HCT116 (cell line): ENCODE measurements at regions not wholly inside any gene's neighbourhood (a gene's known extent, or its start where the extent isn't known, plus 50 kb on each side); places are given as distances from the start of the nearest gene placed in this dataset.
"Not testable (repeated sequence)": the region's sequence is repeated elsewhere in the genome, so short reads cannot be mapped to it uniquely, and the experiment has no call there.

Source experiments
- ATAC-seq: fragments of 200-7000 bp; cut with Tn5 transposase; 2 replicates; pipeline ENCODE4 v1.9.1; 2020; ENCODE audit warnings: mild to moderate bottlenecking, moderate library complexity
- BruUV-seq: library from RNA; stranded (reverse); fragments of 400-500 nt; replicated peaks from 2 replicates; lab custom pipeline; 2021; lab: Mats Ljungman, UMichigan
- CTCF ChIA-PET: fragments of 300-600 bp; sonication (Branson Sonifier 250); formaldehyde crosslinking; loops from one replicate; lab custom pipeline; 2021; ENCODE audit warnings: antibody characterized with exemption; lab: Charles Lee
- POLR2A ChIA-PET: fragments of 300-600, 350-600 bp; sonication (Branson Sonifier 250); formaldehyde crosslinking; loops from one replicate; lab custom pipeline; 2021; ENCODE audit warnings: antibody characterized with exemption; lab: Charles Lee
- RAD21 ChIA-PET, 2 experiments: fragments of 300-600 bp; sonication (Branson Sonifier 250); formaldehyde crosslinking; loops; one replicate each; lab custom pipeline; 2023; ENCODE audit warnings: low total read pairs in 2 of 2; ENCODE audit not compliant: uncharacterized antibody in 2 of 2, unreplicated experiment in 2 of 2, low non-redundant PET in 1 of 2; lab: Charles Lee
- DNase-seq: peaks from one replicate; pipeline ENCODE4 v3.0.0-alpha.2; 2010; ENCODE audit warnings: low read depth, low spot score
- H2AFZ ChIP-seq: fragments of 200-600 bp; shearing (Covaris generic), sonication (generic); 2 replicates; pipeline ENCODE4 v1.6.1; 2017; ENCODE audit warnings: low read depth, mixed run types, mixed read lengths, antibody characterized with exemption, low read length; ENCODE audit not compliant: poor library complexity, severe bottlenecking
- H3K27ac ChIP-seq: 2 replicates; pipeline ENCODE4 v1.5.1; 2012; ENCODE audit warnings: low read depth, low read length
- H3K27me3 ChIP-seq: fragments of 200-600 bp; sonication (generic); 2 replicates; pipeline ENCODE4 v1.6.1; 2016; ENCODE audit warnings: mixed run types, low read length, mixed read lengths; ENCODE audit not compliant: insufficient read depth
- H3K36me3 ChIP-seq, 2 experiments: fragments of 200-500 bp in 1 of 2; fragments of 200-600 bp in 1 of 2; sonication (Bioruptor generic) in 1 of 2; sonication (generic) in 1 of 2; 2 replicates each; pipeline versions ENCODE4 v1.5.1 to v1.6.1; 2014 to 2016; ENCODE audit warnings: low read length in 2 of 2, inconsistent platforms in 1 of 2, mixed read lengths in 1 of 2, mixed run types in 1 of 2; ENCODE audit not compliant: insufficient read depth in 2 of 2, control insufficient read depth in 1 of 2
- H3K4me1 ChIP-seq, 2 experiments: fragments of 200-600 bp in 1 of 2; sonication (generic) in 1 of 2; 2 replicates each; pipeline versions ENCODE4 v1.5.1 to v1.6.1; 2012 to 2017; ENCODE audit warnings: low read length in 2 of 2, inconsistent platforms in 1 of 2, mild to moderate bottlenecking in 1 of 2, mixed read lengths in 1 of 2, mixed run types in 1 of 2, moderate library complexity in 1 of 2; ENCODE audit not compliant: insufficient read depth in 2 of 2, control insufficient read depth in 1 of 2
- H3K4me2 ChIP-seq: fragments of 200-600 bp; sonication (generic); 2 replicates; pipeline ENCODE4 v1.6.1; 2017; ENCODE audit warnings: mixed run types, low read length, mixed read lengths
- H3K4me3 ChIP-seq, 2 experiments: fragments of 200-600 bp in 1 of 2; sonication (generic) in 1 of 2; replicated peaks in 1 of 2; 2 replicates each; pipeline ENCODE4 v1.5.1; 2011 to 2016; ENCODE audit warnings: low read length in 2 of 2, control low read depth in 1 of 2, low read depth in 1 of 2, mild to moderate bottlenecking in 1 of 2, mixed read lengths in 1 of 2, mixed run types in 1 of 2
- H3K79me2 ChIP-seq: fragments of 200-600 bp; sonication (generic); 2 replicates; pipeline ENCODE4 v1.6.1; 2017; ENCODE audit warnings: mild to moderate bottlenecking, mixed run types, low read length, moderate library complexity, mixed read lengths; ENCODE audit not compliant: insufficient read depth
- H3K9ac ChIP-seq: fragments of 200-600 bp; sonication (generic); 2 replicates; pipeline ENCODE4 v1.6.1; 2016; ENCODE audit warnings: low read length, mixed read lengths
- H3K9me2 ChIP-seq: fragments of 200-600 bp; sonication (generic), shearing (Covaris generic); 2 replicates; pipeline ENCODE4 v1.6.1; 2017; ENCODE audit warnings: mixed run types, mild to moderate bottlenecking, moderate library complexity; ENCODE audit not compliant: insufficient read depth
- H3K9me3 ChIP-seq, 2 experiments: fragments of 200-500 bp in 1 of 2; fragments of 200-600 bp in 1 of 2; sonication (Bioruptor generic) in 1 of 2; sonication (generic) in 1 of 2; 2 replicates each; pipeline ENCODE4 v1.6.1; 2014 to 2017; ENCODE audit warnings: low read length in 2 of 2, mixed read lengths in 2 of 2, inconsistent platforms in 1 of 2, low read depth in 1 of 2, mild to moderate bottlenecking in 1 of 2, mixed run types in 1 of 2, moderate library complexity in 1 of 2; ENCODE audit not compliant: control insufficient read depth in 1 of 2, insufficient read depth in 1 of 2
- H4K20me1 ChIP-seq: fragments of 200-600 bp; sonication (generic), shearing (Covaris generic); 2 replicates; pipeline ENCODE4 v1.6.1; 2017; ENCODE audit warnings: mixed run types, mild to moderate bottlenecking, moderate library complexity; ENCODE audit not compliant: insufficient read depth
- ATF3 ChIP-seq: IDR thresholded peaks from 2 replicates; pipeline ENCODE4 v1.6.1; 2012
- CBX3 ChIP-seq: IDR thresholded peaks from 2 replicates; pipeline ENCODE4 v1.6.1; 2012; ENCODE audit warnings: low read depth
- POLR2A ChIP-seq: IDR thresholded peaks from 2 replicates; pipeline ENCODE4 v1.7.0; 2011; ENCODE audit warnings: borderline replicate concordance; ENCODE audit not compliant: insufficient read depth, insufficient read length; ENCODE audit errors: extremely low read depth
- POLR2AphosphoS5 ChIP-seq: IDR thresholded peaks from 2 replicates; pipeline ENCODE4 v1.6.1; 2011; ENCODE audit warnings: mild to moderate bottlenecking, low read depth, low read length, moderate library complexity
- RAD21 ChIP-seq: IDR thresholded peaks from 2 replicates; pipeline ENCODE4 v1.6.1; 2012; ENCODE audit warnings: low read depth, mild to moderate bottlenecking
- REST ChIP-seq: IDR thresholded peaks from 2 replicates; pipeline ENCODE4 v1.6.1; 2012; ENCODE audit warnings: low read depth
- SRF ChIP-seq: IDR thresholded peaks from 2 replicates; pipeline ENCODE4 v1.6.1; 2012; ENCODE audit warnings: low read depth
- TCF7L2 ChIP-seq: IDR thresholded peaks from 2 replicates; pipeline ENCODE4 v1.7.0; 2011; ENCODE audit warnings: borderline replicate concordance, inconsistent platforms; ENCODE audit not compliant: insufficient read depth, insufficient read length; ENCODE audit errors: extremely low read depth
- ZFX ChIP-seq: fragments of 450-650 bp; IDR thresholded peaks from 2 replicates; pipeline ENCODE4 v1.6.1; 2017
- intact Hi-C: fragments of 100-400 bp; cut with micrococcal nuclease; formaldehyde crosslinking; loops from 2 replicates; pipeline ENCODE4 v1.10.0; 2022
- TF ChIP-seq, protein P1 (sequence below): IDR thresholded peaks from 2 replicates; pipeline ENCODE4 v1.6.1; 2012
- TF ChIP-seq, protein P2 (sequence below), 3 experiments: fragments of 200-600 bp in 1 of 3; sonication (generic) in 1 of 3; IDR thresholded peaks in 2 of 3; conservative IDR thresholded peaks in 1 of 3; 2 replicates each; pipeline ENCODE4 v1.5.1; 2012 to 2017; ENCODE audit warnings: low read depth in 2 of 3, low read length in 2 of 3, antibody characterized with exemption in 1 of 3, borderline replicate concordance in 1 of 3, control low read depth in 1 of 3, mild to moderate bottlenecking in 1 of 3, mixed read lengths in 1 of 3, mixed run types in 1 of 3, moderate library complexity in 1 of 3; ENCODE audit not compliant: insufficient read depth in 1 of 3

DNA sequence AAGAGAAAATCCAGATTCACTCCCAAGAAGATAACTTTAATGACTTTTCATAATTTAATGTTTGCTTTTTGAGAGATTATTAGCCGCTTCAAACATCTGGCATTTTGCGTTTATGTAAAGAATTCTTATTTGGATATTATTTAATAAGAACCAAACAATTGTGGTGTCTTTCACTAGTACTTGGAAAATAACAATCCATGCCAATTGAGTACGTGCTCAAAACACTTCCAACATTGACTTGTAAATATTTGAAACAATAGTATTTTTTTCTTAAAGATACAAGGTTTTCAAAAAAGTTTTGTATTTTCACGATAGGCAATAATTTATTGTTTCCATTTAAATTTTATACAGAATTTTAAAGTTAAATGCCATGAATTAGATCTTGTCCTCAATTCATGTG lies 498.7 kb downstream of the AMY1C start (continued):
- TF ChIP-seq REST, result no peak
- TF ChIP-seq, protein P1, sequence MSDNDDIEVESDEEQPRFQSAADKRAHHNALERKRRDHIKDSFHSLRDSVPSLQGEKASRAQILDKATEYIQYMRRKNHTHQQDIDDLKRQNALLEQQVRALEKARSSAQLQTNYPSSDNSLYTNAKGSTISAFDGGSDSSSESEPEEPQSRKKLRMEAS, result no peak
- no peak for TF ChIP-seq POLR2A
- TF ChIP-seq SRF, result no peak
- TF ChIP-seq POLR2AphosphoS5, result no peak
- TF ChIP-seq, protein P2, sequence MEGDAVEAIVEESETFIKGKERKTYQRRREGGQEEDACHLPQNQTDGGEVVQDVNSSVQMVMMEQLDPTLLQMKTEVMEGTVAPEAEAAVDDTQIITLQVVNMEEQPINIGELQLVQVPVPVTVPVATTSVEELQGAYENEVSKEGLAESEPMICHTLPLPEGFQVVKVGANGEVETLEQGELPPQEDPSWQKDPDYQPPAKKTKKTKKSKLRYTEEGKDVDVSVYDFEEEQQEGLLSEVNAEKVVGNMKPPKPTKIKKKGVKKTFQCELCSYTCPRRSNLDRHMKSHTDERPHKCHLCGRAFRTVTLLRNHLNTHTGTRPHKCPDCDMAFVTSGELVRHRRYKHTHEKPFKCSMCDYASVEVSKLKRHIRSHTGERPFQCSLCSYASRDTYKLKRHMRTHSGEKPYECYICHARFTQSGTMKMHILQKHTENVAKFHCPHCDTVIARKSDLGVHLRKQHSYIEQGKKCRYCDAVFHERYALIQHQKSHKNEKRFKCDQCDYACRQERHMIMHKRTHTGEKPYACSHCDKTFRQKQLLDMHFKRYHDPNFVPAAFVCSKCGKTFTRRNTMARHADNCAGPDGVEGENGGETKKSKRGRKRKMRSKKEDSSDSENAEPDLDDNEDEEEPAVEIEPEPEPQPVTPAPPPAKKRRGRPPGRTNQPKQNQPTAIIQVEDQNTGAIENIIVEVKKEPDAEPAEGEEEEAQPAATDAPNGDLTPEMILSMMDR (IDR thresholded peaks at IDR 0.05 in 2 of 3, conservative IDR thresholded peaks at IDR 0.05 in 1 of 3; ENCODE audit: borderline replicate concordance in 1 of 3, insufficient read depth in 1 of 3, low read depth in 2 of 3, low read length in 2 of 3), result no peak

GRCh38 chr1:104259481-104259880 lies 509.8 kb downstream of the AMY1C start:
- TF ChIP-seq TCF7L2 (no peak), POLR2AphosphoS5 (no peak), CBX3 (no peak), ZFX (no peak), ATF3 (no peak), SRF (no peak), POLR2A (no peak), RAD21 (no peak)
- intact Hi-C loops, result no loop called here
- no peak overlapping the region for H2AFZ ChIP-seq
- POLR2A ChIA-PET, result no interaction called here
- H3K4me1 ChIP-seq, result no peaks in the 10 kb centered on the region
- no peaks in the 10 kb centered on the region for H3K9me2 ChIP-seq
- ATAC-seq, result no peak
- H3K4me3 ChIP-seq, result no peak overlapping the region
- H3K4me2 ChIP-seq, result no peak overlapping the region
- H3K27ac ChIP-seq, result no peak overlapping the region
- peaks cover 0 to 16% of the 10 kb centered on the region in 2 experiments; a peak in 2 of 4 replicates for H3K9me3 ChIP-seq
- no peak for DNase-seq
- H4K20me1 ChIP-seq, result no peaks in the 10 kb centered on the region; the same call in 1 of the 2 replicates
- H3K36me3 ChIP-seq, result no peaks in the 10 kb centered on the region; a peak in 1 of 4 replicates
- BruUV-seq, result no TSS peak
- RAD21 ChIA-PET, result no interaction called here
- CTCF ChIA-PET, result no interaction called here
- H3K27me3 ChIP-seq, result no peaks in the 10 kb centered on the region
- H3K9ac ChIP-seq, result no peak overlapping the region
- H3K79me2 ChIP-seq, result no peaks in the 10 kb centered on the region

DNA sequence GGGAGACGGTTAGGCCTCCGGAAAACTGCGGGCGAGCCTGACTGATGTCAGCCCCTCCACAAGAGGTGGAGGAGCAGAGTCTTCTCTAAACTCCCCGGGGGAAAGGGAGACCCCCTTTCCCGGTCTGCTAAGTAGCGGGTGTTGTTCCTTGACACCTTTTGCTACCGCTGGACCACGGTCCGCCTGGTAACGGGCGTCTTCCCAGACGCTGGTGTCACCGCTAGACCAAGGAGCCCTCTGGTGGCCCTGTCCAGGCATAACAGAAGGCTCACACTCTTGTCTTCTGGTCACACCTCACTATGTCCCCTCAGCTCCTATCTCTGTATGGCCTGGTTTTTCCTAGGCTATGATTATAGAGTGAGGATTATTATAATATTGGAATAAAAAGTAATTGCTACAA lies 513.4 kb downstream of the AMY1C start:
- BruUV-seq, H3K9me2 ChIP-seq, POLR2A ChIA-PET, H3K4me3 ChIP-seq, H4K20me1 ChIP-seq, H2AFZ ChIP-seq, intact Hi-C loops, H3K4me2 ChIP-seq, ATAC-seq, H3K79me2 ChIP-seq, CTCF ChIA-PET, H3K9ac ChIP-seq, H3K4me1 ChIP-seq, H3K27me3 ChIP-seq, DNase-seq, RAD21 ChIA-PET, H3K27ac ChIP-seq, H3K36me3 ChIP-seq: not testable (repeated sequence)
- H3K9me3 ChIP-seq, result peaks cover 0 to 21% of the 10 kb centered on the region in 2 experiments; a peak in 2 of 4 replicates
